ENCODE measurements at regions not wholly inside any gene's neighbourhood (a gene's known extent, or its start where the extent isn't known, plus 50 kb on each side); places are given as distances from the start of the nearest gene placed in this dataset.

DNA sequence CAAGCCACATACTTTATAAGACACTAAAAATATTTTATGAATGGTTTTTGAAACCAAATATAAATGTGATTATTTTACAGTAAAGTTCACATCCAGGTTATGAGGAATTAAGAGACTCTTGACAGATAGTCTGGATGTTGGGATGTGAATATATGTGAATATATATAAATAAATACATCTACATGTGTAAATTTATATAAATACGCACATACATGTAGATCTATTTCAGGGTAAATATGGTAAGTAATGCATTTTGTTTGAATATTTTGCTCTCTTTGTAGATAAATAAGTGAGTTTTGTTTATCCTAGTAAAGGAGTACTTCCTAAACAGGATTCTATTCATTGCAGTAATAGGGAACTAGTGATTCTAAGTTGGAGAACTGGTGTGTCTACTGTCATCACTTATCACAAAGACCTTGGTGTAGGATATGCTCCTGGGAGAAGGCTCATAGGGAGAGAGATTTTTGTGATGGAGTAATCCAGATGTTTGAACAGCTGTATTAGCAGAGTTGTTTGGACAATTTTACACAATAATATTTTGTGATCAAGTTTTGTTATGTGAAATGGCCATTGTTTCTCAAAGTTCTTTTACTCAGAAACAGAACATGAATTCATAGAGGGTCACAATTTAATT, 60.2 kb upstream of the NT5C1B start:
- TF ChIP-seq NFIC (IDR thresholded peaks at IDR 0.05) (no peak), CEBPB (IDR thresholded peaks at IDR 0.05) (no peak), TCF12 (IDR thresholded peaks at IDR 0.05; ENCODE audit: low read depth) (no peak), YY1 (IDR thresholded peaks at IDR 0.05; ENCODE audit: low read depth) (no peak), EGR1 (IDR thresholded peaks at IDR 0.05) (no peak), TAF1 (IDR thresholded peaks at IDR 0.05; ENCODE audit: low read depth) (no peak), RAD21 (IDR thresholded peaks at IDR 0.05; ENCODE audit: low read depth) (no peak), CREB1 (IDR thresholded peaks at IDR 0.05; ENCODE audit: low read depth) (no peak)

DNA sequence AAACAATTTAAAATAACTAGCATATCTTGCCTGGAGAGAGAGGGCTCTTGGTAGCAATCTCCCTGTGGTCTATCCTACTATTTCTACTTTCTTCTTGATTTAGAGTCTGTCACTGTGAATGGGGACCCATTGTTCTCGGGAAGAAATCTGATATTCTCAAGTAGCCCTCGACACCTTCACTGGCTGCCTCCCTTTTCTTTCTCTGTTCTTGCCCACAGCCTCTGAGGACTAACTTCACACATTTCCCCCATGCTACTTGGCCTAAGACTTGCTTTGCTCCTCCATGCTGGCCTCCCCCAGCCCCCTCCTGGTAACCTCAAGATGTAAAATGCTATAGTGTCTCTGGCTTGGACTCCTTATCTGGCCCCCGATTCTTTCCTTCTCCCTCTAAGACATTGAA, 58.8 kb upstream of the NT5C1B start:
- no peak for TF ChIP-seq TCF12 (IDR thresholded peaks at IDR 0.05; ENCODE audit: low read depth)
- no peak for TF ChIP-seq ZBTB7A (IDR thresholded peaks at IDR 0.05; ENCODE audit: low read depth)
- TF ChIP-seq, protein P1, sequence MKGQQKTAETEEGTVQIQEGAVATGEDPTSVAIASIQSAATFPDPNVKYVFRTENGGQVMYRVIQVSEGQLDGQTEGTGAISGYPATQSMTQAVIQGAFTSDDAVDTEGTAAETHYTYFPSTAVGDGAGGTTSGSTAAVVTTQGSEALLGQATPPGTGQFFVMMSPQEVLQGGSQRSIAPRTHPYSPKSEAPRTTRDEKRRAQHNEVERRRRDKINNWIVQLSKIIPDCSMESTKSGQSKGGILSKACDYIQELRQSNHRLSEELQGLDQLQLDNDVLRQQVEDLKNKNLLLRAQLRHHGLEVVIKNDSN (IDR thresholded peaks at IDR 0.05): no peak

DNA sequence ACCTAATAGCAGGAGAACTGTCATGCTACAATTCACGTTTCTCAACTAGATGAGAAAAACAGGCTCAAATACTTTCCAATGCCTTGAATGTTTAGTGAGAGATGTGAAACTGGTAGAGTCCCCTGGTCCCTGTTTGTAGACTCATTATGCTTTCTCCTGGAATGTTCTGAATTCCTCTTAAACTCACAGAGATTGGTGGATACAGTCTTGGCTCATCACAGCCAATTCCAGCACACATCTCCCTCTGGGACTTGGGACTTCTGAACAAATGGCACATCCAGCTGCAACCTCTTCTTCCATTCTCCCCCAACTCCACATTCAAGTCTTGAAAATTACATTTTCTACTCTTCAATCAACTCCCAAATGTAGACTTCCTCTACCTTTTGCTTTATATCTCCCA, 58.4 kb upstream of the NT5C1B start:
- TF ChIP-seq TCF12 (IDR thresholded peaks at IDR 0.05; ENCODE audit: low read depth) (no peak), EP300 (IDR thresholded peaks at IDR 0.05; ENCODE audit: borderline replicate concordance) (no peak), CEBPB (IDR thresholded peaks at IDR 0.05) (no peak), EGR1 (IDR thresholded peaks at IDR 0.05) (no peak), YY1 (IDR thresholded peaks at IDR 0.05; ENCODE audit: low read depth) (no peak)
- TF ChIP-seq, protein P2, sequence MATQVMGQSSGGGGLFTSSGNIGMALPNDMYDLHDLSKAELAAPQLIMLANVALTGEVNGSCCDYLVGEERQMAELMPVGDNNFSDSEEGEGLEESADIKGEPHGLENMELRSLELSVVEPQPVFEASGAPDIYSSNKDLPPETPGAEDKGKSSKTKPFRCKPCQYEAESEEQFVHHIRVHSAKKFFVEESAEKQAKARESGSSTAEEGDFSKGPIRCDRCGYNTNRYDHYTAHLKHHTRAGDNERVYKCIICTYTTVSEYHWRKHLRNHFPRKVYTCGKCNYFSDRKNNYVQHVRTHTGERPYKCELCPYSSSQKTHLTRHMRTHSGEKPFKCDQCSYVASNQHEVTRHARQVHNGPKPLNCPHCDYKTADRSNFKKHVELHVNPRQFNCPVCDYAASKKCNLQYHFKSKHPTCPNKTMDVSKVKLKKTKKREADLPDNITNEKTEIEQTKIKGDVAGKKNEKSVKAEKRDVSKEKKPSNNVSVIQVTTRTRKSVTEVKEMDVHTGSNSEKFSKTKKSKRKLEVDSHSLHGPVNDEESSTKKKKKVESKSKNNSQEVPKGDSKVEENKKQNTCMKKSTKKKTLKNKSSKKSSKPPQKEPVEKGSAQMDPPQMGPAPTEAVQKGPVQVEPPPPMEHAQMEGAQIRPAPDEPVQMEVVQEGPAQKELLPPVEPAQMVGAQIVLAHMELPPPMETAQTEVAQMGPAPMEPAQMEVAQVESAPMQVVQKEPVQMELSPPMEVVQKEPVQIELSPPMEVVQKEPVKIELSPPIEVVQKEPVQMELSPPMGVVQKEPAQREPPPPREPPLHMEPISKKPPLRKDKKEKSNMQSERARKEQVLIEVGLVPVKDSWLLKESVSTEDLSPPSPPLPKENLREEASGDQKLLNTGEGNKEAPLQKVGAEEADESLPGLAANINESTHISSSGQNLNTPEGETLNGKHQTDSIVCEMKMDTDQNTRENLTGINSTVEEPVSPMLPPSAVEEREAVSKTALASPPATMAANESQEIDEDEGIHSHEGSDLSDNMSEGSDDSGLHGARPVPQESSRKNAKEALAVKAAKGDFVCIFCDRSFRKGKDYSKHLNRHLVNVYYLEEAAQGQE (IDR thresholded peaks at IDR 0.05; ENCODE audit: low read depth): no peak

DNA sequence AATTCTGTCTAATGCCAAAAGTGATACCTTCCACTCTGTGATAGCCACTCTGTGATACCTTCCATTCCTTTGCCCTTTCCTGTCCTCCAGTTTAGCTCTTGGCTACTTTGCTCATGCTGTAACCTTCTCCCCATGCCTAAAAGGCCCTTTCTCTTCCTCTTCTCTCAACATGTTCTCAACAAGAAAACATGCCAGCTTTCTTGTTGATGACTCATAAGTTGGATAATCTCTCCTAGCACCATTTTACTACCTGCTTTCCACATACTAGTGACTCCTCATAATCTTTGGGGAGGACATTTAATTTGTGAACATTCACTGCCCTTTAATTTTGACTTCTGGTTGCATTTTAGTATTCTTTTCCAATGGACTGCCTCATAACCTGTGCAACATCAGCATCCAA, 55.9 kb upstream of the NT5C1B start:
- TF ChIP-seq RAD21 (IDR thresholded peaks at IDR 0.05; ENCODE audit: low read depth) (no peak), YY1 (IDR thresholded peaks at IDR 0.05; ENCODE audit: low read depth) (no peak), CEBPB (IDR thresholded peaks at IDR 0.05) (no peak), TCF12 (IDR thresholded peaks at IDR 0.05; ENCODE audit: low read depth) (no peak), FOXM1 (IDR thresholded peaks at IDR 0.05; ENCODE audit: borderline replicate concordance, low read depth) (no peak), EGR1 (IDR thresholded peaks at IDR 0.05) (no peak), EP300 (IDR thresholded peaks at IDR 0.05; ENCODE audit: borderline replicate concordance) (no peak), TEAD4 (IDR thresholded peaks at IDR 0.05) (no peak), CREB1 (IDR thresholded peaks at IDR 0.05; ENCODE audit: low read depth) (no peak), ZBTB7A (IDR thresholded peaks at IDR 0.05; ENCODE audit: low read depth) (no peak), NFIC (IDR thresholded peaks at IDR 0.05) (no peak), TAF1 (IDR thresholded peaks at IDR 0.05; ENCODE audit: low read depth) (no peak)
- TF ChIP-seq, protein P2 (IDR thresholded peaks at IDR 0.05; ENCODE audit: low read depth): no peak
- TF ChIP-seq, protein P1 (IDR thresholded peaks at IDR 0.05): no peak
- TF ChIP-seq, protein P3, sequence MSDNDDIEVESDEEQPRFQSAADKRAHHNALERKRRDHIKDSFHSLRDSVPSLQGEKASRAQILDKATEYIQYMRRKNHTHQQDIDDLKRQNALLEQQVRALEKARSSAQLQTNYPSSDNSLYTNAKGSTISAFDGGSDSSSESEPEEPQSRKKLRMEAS (IDR thresholded peaks at IDR 0.05): no peak

DNA sequence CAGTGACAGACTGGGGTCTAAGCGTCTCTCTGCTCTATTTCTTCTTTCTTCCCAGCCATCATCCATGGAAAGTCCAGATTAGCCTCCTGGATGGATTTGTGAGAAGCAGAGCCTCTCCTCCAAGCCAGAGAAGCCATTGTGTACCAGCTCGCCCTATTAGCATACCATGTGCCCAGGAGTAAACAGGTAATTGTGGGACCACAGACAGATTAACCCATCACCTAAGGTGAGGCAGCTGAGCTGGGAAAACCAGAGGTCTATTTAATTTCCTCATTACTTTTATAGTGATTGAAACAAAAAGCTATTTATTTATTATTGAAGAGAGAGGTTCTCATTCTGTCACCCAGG, 54.7 kb upstream of the NT5C1B start:
- TF ChIP-seq FOXM1 (IDR thresholded peaks at IDR 0.05; ENCODE audit: borderline replicate concordance, low read depth) (no peak), TCF12 (IDR thresholded peaks at IDR 0.05; ENCODE audit: low read depth) (no peak), ZBTB7A (IDR thresholded peaks at IDR 0.05; ENCODE audit: low read depth) (no peak), RAD21 (IDR thresholded peaks at IDR 0.05; ENCODE audit: low read depth) (no peak), TEAD4 (IDR thresholded peaks at IDR 0.05) (no peak), CEBPB (IDR thresholded peaks at IDR 0.05) (no peak), NFIC (IDR thresholded peaks at IDR 0.05) (no peak), YY1 (IDR thresholded peaks at IDR 0.05; ENCODE audit: low read depth) (no peak), EP300 (IDR thresholded peaks at IDR 0.05; ENCODE audit: borderline replicate concordance) (no peak), CREB1 (IDR thresholded peaks at IDR 0.05; ENCODE audit: low read depth) (no peak)

DNA sequence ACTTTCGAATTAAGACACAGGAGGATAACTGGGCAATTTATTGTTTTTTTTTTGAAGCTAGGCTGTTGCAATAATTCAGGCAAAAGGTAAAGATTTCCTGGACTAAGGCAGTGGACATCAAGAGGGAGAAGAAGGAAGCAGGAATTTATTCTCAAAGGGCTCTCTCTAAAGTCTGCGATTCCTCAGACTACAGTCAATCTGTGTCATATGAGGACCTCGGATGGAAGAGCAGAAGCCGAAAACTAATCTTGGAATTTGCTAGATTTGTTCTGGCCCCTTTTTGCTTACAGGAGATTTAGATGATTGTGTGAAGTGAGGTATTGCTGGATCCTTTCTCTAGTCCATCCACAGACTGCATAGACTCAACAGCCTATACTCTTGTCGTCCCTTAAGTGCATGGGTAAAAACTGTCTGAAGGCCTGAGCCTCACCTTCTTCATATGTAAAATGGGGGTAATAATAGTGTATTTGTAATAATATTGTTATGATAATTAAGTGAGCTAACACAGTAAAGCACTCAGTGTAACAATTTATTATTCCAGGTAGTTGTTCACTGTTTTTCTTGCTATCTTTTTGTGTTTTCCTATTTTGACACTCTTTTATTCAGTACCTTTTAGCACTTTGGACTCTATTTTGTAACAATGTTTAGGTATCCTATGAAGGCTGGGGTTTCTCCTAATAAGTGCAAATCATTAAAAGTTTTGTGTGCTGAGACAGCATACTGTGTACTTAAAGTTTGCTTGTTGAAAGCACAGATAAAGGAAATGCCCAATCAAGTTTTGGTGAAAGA, 54.2 kb upstream of the NT5C1B start:
- no peak for TF ChIP-seq TEAD4 (IDR thresholded peaks at IDR 0.05)
- TF ChIP-seq RAD21 (IDR thresholded peaks at IDR 0.05; ENCODE audit: low read depth): no peak
- TF ChIP-seq TCF12 (IDR thresholded peaks at IDR 0.05; ENCODE audit: low read depth): no peak
- TF ChIP-seq, protein P1 (IDR thresholded peaks at IDR 0.05): no peak
- no peak for TF ChIP-seq FOXM1 (IDR thresholded peaks at IDR 0.05; ENCODE audit: borderline replicate concordance, low read depth)
- no peak for TF ChIP-seq CEBPB (IDR thresholded peaks at IDR 0.05)
- TF ChIP-seq TAF1 (IDR thresholded peaks at IDR 0.05; ENCODE audit: low read depth): no peak
- TF ChIP-seq EP300 (IDR thresholded peaks at IDR 0.05; ENCODE audit: borderline replicate concordance): no peak
